HAP-1 (cell line): ENCODE measurements at regions not wholly inside any gene's neighbourhood (a gene's known extent, or its start where the extent isn't known, plus 50 kb on each side); places are given as distances from the start of the nearest gene placed in this dataset.
"Not testable (repeated sequence)": the region's sequence is repeated elsewhere in the genome, so short reads cannot be mapped to it uniquely, and the experiment has no call there.

ENCODE experiments used
- DNase-seq, 2 experiments: peaks; one replicate each; pipeline ENCODE4 v3.0.0-alpha.2; 2016 to 2020; ENCODE audit warnings: low spot score in 2 of 2
- H3K27me3 ChIP-seq: fragments of 250-450 bp; sonication (Bioruptor Pico); 2 replicates; pipeline ENCODE4 v1.5.1; 2020; ENCODE audit warnings: low read depth, mild to moderate bottlenecking, moderate library complexity
- H3K36me3 ChIP-seq: fragments of 250-450 bp; sonication (Bioruptor Pico); replicated peaks from 2 replicates; pipeline ENCODE4 v1.5.1; 2020; ENCODE audit warnings: mild to moderate bottlenecking
- H3K4me1 ChIP-seq: fragments of 250-450 bp; sonication (Bioruptor Pico); 2 replicates; pipeline ENCODE4 v1.5.1; 2020; ENCODE audit warnings: mild to moderate bottlenecking
- H3K4me3 ChIP-seq: fragments of 250-450 bp; sonication (Bioruptor Pico); 2 replicates; pipeline ENCODE4 v1.5.1; 2020; ENCODE audit warnings: mild to moderate bottlenecking, moderate library complexity
- H3K9me3 ChIP-seq: fragments of 250-450 bp; sonication (Bioruptor Pico); 2 replicates; pipeline ENCODE4 v1.5.1; 2020; ENCODE audit warnings: mild to moderate bottlenecking, moderate library complexity
- in situ Hi-C: fragments of 300-500 bp; cut with MboI; formaldehyde crosslinking; loops from 3 replicates; pipeline ENCODE4 v1.14.3; 2020; ENCODE audit warnings: low sequenced_read_pairs, inconsistent platforms, mixed read lengths

- Histone ChIP-seq H3K4me1 (no peaks in the 10 kb centered on the region), H3K4me3 (no peak overlapping the region), H3K9me3 (no peaks in the 10 kb centered on the region), H3K36me3 (no peaks in the 10 kb centered on the region), H3K27me3 (no peaks in the 10 kb centered on the region)
- in situ Hi-C loops = no loop called here
- no peak for DNase-seq
Measured at GRCh38 chr2:182647499-182647787, 68.6 kb upstream of the DNAJC10 start.

DNA sequence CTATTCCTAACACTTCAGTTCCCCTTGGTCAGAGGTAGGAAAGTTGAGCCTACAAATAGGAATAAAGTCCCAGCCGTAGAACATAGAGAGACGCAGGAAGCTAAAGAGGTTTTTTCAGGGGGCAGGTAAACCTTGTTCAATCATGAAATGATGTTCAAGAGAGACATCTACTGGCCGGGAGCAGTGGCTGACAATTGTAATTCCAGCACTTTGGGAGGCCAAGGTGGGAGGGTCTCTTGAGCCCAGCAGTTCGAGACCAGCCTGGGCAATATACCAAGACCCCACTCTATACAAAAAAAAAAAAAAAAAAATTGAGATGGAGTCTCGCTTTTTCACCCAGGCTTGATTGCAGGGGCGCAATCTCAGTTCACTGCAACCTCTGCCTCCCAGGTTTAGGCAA is 66.7 kb upstream of the DNAJC10 start:
- peak; percentile 57 to 65 for DNase-seq
- in situ Hi-C loops = no loop called here

DNA sequence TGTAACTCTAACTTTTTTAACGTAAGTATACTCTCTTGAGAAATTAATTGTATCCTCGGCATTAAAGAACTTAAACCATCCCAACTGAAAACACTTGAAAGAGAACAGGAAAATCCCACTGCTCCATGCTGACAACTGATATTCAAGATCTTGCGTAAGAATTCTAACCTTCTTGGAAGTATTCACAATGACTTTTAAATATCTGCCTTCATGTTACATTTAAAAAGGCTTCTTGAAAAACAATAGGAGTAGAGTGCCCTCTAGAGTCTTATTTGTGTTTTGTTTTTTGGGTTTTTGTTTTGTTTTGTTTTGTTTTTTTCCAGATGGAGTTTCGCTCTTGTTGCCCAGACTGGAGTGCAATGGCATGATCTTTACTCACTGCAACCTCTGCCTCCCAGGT is 65.4 kb upstream of the DNAJC10 start:
- no peaks in the 10 kb centered on the region for H3K36me3 ChIP-seq
- H3K9me3 ChIP-seq = no peaks in the 10 kb centered on the region
- no peak overlapping the region for H3K4me3 ChIP-seq
- no peaks in the 10 kb centered on the region for H3K27me3 ChIP-seq
- H3K4me1 ChIP-seq = no peaks in the 10 kb centered on the region
- in situ Hi-C loops = loop anchor here (5.0 kb wide), 1 partner anchor 463 kb away; no protein-coding TSS in a partner anchor
- peak in 1 of 2 experiments; percentile 65 for DNase-seq

More for the DNA sequence above, 66.7 kb upstream of the DNAJC10 start:
- Histone ChIP-seq H3K27me3 (no peaks in the 10 kb centered on the region), H3K36me3 (no peaks in the 10 kb centered on the region), H3K4me1 (no peaks in the 10 kb centered on the region), H3K9me3 (no peaks in the 10 kb centered on the region), H3K4me3 (no peak overlapping the region)

- Histone ChIP-seq H3K9me3 (no peaks in the 10 kb centered on the region), H3K4me1 (no peaks in the 10 kb centered on the region), H3K36me3 (no peaks in the 10 kb centered on the region), H3K4me3 (no peak overlapping the region), H3K27me3 (no peaks in the 10 kb centered on the region)
- in situ Hi-C loops = loop anchor here (5.0 kb wide), 1 partner anchor 465 kb away; no protein-coding TSS in a partner anchor
- DNase-seq = no peak
Measured at GRCh38 chr2:182652326-182652725, 63.7 kb upstream of the DNAJC10 start.

DNA sequence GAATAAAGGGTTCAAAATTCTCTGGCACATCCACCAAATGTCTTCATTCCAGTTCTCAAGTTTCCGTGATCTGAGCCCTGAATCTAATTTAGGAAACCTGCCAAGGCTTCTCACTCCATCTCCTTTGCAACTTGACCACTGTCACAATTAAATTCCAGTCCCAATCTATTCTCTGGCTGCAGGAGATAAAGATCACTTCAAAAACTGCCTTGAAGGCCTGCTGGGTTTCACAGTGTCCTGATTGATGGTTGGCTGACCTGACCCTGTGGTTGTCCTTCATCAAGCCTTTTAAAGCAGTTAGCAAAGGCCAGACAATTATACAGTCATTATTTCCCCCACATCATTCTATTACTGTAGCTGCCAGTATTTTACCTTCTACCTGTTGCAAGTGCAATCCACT is 60.3 kb upstream of the DNAJC10 start:
- DNase-seq = no peak
- H3K4me3 ChIP-seq = no peak overlapping the region

DNA sequence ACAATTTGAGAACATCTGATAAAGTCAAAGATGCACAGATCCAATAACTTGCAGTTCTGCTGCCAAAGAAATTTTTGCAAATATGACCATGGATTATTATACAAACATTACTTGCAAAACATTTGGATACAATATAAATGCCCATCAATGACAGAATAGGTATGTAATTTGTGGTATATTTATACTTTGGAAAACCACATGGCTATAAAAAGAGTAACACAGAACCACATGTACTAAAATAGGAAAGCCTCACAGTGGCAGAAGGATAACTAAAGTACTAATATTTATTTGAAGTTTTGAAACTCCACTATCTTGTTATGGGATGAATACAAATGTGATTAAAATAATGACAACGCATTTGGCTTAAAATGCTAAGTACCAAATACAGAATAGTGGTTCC is 51.8 kb upstream of the DNAJC10 start:
- in situ Hi-C loops = no loop called here
- no peaks in the 10 kb centered on the region for H3K9me3 ChIP-seq
- no peaks in the 10 kb centered on the region for H3K4me1 ChIP-seq
- no peak for DNase-seq
- H3K36me3 ChIP-seq = no peaks in the 10 kb centered on the region
- 0 out of 2 replicates have a peak, but pooled peaks cover 3% of the 10 kb centered on the region for H3K27me3 ChIP-seq
- no peak overlapping the region for H3K4me3 ChIP-seq

More for the DNA sequence above, 60.3 kb upstream of the DNAJC10 start:
- no peaks in the 10 kb centered on the region for H3K9me3 ChIP-seq
- no peaks in the 10 kb centered on the region for H3K36me3 ChIP-seq
- H3K4me1 ChIP-seq = no peaks in the 10 kb centered on the region
- H3K27me3 ChIP-seq = no peaks in the 10 kb centered on the region
- in situ Hi-C loops = no loop called here

- H3K36me3 ChIP-seq, H3K4me1 ChIP-seq, in situ Hi-C loops, H3K4me3 ChIP-seq, H3K27me3 ChIP-seq, DNase-seq, H3K9me3 ChIP-seq: not testable (repeated sequence)
Measured at GRCh38 chr2:182665500-182665899, 50.6 kb upstream of the DNAJC10 start.
